ENCODE measurements at regions not wholly inside any gene's neighbourhood (a gene's known extent, or its start where the extent isn't known, plus 50 kb on each side); places are given as distances from the start of the nearest gene placed in this dataset.

DNA sequence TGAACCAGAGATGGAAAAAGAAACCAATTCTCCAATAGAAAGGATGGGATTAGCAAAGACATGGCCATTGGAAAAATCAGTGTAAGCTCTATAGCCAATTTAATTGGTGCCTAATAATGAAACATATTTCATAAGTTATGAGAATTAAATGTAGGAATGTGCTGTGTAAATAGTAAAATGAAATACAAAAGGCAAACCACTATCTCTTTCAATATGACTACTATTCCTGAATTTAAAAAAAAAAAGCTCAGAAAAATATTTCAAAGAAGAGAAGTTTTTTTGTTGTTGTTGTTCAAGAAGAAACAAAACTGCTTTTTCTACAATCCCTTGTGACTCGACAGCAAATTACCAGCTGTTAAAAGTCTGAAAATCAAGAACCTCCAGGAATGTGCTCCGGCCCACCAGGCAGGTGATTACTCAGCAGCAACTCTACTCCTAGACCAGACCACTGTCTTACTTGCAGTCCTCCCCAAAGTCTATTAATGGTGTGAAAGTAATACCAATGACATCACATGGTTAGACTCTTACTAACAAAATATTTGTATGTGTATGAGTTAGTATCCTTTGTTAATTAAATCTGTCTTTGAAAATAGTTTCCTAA is 362.4 kb downstream of the KCTD12 start:
- TF ChIP-seq, protein P1, sequence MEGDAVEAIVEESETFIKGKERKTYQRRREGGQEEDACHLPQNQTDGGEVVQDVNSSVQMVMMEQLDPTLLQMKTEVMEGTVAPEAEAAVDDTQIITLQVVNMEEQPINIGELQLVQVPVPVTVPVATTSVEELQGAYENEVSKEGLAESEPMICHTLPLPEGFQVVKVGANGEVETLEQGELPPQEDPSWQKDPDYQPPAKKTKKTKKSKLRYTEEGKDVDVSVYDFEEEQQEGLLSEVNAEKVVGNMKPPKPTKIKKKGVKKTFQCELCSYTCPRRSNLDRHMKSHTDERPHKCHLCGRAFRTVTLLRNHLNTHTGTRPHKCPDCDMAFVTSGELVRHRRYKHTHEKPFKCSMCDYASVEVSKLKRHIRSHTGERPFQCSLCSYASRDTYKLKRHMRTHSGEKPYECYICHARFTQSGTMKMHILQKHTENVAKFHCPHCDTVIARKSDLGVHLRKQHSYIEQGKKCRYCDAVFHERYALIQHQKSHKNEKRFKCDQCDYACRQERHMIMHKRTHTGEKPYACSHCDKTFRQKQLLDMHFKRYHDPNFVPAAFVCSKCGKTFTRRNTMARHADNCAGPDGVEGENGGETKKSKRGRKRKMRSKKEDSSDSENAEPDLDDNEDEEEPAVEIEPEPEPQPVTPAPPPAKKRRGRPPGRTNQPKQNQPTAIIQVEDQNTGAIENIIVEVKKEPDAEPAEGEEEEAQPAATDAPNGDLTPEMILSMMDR (conservative IDR thresholded peaks at IDR 0.05; ENCODE audit: low read depth, low read length), result no peak
- peak; percentile 36 for DNase-seq (ENCODE audit: low read depth)
- H3K4me3 ChIP-seq (ENCODE audit: low read depth, low read length), result no peak overlapping the region

- TF ChIP-seq, protein P1 (conservative IDR thresholded peaks at IDR 0.05; ENCODE audit: low read depth, low read length), result no peak
- H3K4me3 ChIP-seq (ENCODE audit: low read depth, low read length), result no peak overlapping the region
- peak; percentile 70 for DNase-seq (ENCODE audit: low read depth)
Measured at GRCh38 chr13:76522083-76522755, 364.0 kb downstream of the KCTD12 start.

GRCh38 chr13:76519685-76520084 is 366.5 kb downstream of the KCTD12 start:
- TF ChIP-seq, protein P1 (conservative IDR thresholded peaks at IDR 0.05; ENCODE audit: low read depth, low read length), result no peak
- no peak for DNase-seq (ENCODE audit: low read depth)
- no peak overlapping the region for H3K4me3 ChIP-seq (ENCODE audit: low read depth, low read length)

DNA sequence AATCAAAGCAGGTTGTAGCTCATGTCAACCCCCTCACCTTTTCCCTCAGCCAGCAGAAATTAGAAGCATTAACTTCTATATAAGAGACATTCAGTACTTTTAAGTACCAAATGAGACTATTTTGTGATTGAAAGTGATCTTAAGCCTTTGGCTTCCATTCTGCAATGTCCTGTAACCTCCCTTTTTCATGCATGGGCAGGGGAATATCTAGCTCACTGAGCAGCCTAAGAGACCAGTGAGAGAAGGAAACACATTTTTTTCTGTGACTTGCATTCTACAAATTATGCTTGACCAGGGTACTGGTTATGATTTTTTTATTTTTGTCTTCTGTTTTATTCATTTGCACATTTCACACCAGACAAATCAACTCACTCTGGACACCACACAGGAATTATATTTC is 369.6 kb downstream of the KCTD12 start:
- no peak overlapping the region for H3K4me3 ChIP-seq (ENCODE audit: low read depth, low read length)
- TF ChIP-seq, protein P1 (conservative IDR thresholded peaks at IDR 0.05; ENCODE audit: low read depth, low read length), result no peak
- DNase-seq (ENCODE audit: low read depth), result peak; percentile 53

DNA sequence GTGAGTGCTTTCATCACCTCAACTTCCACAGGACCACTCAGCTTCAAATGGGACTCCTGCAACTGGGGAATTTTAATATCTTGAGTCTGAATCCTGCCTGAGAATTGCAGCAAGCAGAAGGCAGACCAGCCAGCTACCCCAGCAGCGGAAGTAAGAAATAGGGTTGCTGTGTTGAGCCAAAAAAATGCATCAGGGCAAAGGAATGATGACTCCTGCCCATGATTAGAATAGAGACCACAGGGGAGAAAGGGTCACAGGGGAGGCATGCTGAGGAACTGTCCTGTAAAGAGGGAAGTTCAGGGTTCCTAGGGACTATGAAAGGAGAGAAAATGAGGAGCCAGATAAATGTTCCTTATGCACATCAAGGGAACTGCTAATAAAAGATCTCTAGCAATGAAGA is 370.2 kb downstream of the KCTD12 start:
- no peak overlapping the region for H3K4me3 ChIP-seq (ENCODE audit: low read depth, low read length)
- TF ChIP-seq, protein P1 (conservative IDR thresholded peaks at IDR 0.05; ENCODE audit: low read depth, low read length), result no peak
- DNase-seq (ENCODE audit: low read depth), result peak; percentile 93

GRCh38 chr13:76512721-76513145 is 373.5 kb downstream of the KCTD12 start:
- no peak overlapping the region for H3K4me3 ChIP-seq (ENCODE audit: low read depth, low read length)
- TF ChIP-seq, protein P1 (conservative IDR thresholded peaks at IDR 0.05; ENCODE audit: low read depth, low read length), result no peak
- DNase-seq (ENCODE audit: low read depth), result peak; percentile 98

DNA sequence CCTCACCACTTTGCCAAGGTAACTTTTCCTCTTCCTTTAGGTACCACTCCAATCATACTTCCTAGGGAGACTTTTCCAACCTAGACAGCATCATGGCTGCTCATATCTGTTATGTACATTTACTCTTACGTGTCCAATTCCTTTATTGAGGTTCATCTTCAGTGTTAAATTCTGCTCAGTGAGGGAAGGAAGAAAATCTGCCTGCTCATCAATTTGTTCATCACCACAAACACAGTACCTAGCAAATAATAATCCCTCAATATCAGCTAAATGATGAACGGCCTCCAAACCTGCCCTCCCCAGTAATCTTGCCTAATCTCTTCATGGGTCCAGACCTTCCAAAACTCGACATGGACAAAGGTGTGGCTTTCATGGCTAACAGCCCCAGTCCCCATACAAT is 380.8 kb downstream of the KCTD12 start:
- TF ChIP-seq, protein P1 (conservative IDR thresholded peaks at IDR 0.05; ENCODE audit: low read depth, low read length), result no peak
- no peak overlapping the region for H3K4me3 ChIP-seq (ENCODE audit: low read depth, low read length)
- no peak for DNase-seq (ENCODE audit: low read depth)
